ENCODE measurements at regions not wholly inside any gene's neighbourhood (a gene's known extent, or its start where the extent isn't known, plus 50 kb on each side); places are given as distances from the start of the nearest gene placed in this dataset.

- ATAC-seq (ENCODE audit: poor library complexity), result no peak
- no peaks in the 10 kb centered on the region for H3K27me3 ChIP-seq (ENCODE audit: control insufficient read depth in 1 of 2, insufficient read depth in 2 of 2, low read length in 2 of 2)
- TF ChIP-seq CTCF (IDR thresholded peaks at IDR 0.05), result no peak
- no peaks in the 10 kb centered on the region for H3K4me1 ChIP-seq (ENCODE audit: insufficient read depth, low read length)
- no peak overlapping the region for H3K27ac ChIP-seq (ENCODE audit: low read depth in 1 of 2, low read length in 2 of 2)
- no peak overlapping the region for H3K4me3 Mint-ChIP-seq
- intact Hi-C loops (cut with DNase I, micrococcal nuclease), result no loop called here
- H3K4me1 Mint-ChIP-seq (ENCODE audit: low read depth), result no peaks in the 10 kb centered on the region
- DNase-seq, result no peak
- no peaks in the 10 kb centered on the region for H3K36me3 ChIP-seq (ENCODE audit: insufficient read depth, low read length)
- no peak overlapping the region for H3K4me3 ChIP-seq (ENCODE audit: low read length)
- ChIA-PET CTCF (interaction anchor here (0.6 kb wide), 1 partner anchor 21 kb away, joined by 3 read pairs; no protein-coding TSS in a partner anchor), POLR2A (no interaction called here)
- H3K9me3 Mint-ChIP-seq, result no peaks in the 10 kb centered on the region
- H3K27me3 Mint-ChIP-seq, result no peaks in the 10 kb centered on the region
- no peaks in the 10 kb centered on the region for H3K9me3 ChIP-seq (ENCODE audit: control insufficient read depth in 1 of 2, insufficient read depth in 1 of 2, low read length in 2 of 2)
- H3K27ac Mint-ChIP-seq, result no peak overlapping the region
- no peaks in the 10 kb centered on the region for H3K36me3 Mint-ChIP-seq (ENCODE audit: low read depth)
Measured at GRCh38 chr12:60182354-60182753, 586.5 kb downstream of the SLC16A7 start.

- Mint-ChIP-seq H3K27ac (no peak overlapping the region), H3K4me1 (ENCODE audit: low read depth) (no peaks in the 10 kb centered on the region), H3K36me3 (ENCODE audit: low read depth) (no peaks in the 10 kb centered on the region), H3K9me3 (peaks cover 2% of the 10 kb centered on the region), H3K27me3 (no peaks in the 10 kb centered on the region), H3K4me3 (no peak overlapping the region)
- POLR2A ChIA-PET, result no interaction called here
- intact Hi-C loops (cut with DNase I, micrococcal nuclease), result no loop called here
- DNase-seq, result no peak
- CTCF ChIA-PET, result no interaction called here
- Histone ChIP-seq H3K27ac (ENCODE audit: low read depth in 1 of 2, low read length in 2 of 2) (no peak overlapping the region), H3K36me3 (ENCODE audit: insufficient read depth, low read length) (no peaks in the 10 kb centered on the region), H3K27me3 (ENCODE audit: control insufficient read depth in 1 of 2, insufficient read depth in 2 of 2, low read length in 2 of 2) (no peaks in the 10 kb centered on the region), H3K4me1 (ENCODE audit: insufficient read depth, low read length) (no peaks in the 10 kb centered on the region), H3K9me3 (ENCODE audit: control insufficient read depth in 1 of 2, insufficient read depth in 1 of 2, low read length in 2 of 2) (no peaks in the 10 kb centered on the region), H3K4me3 (ENCODE audit: low read length) (no peak overlapping the region)
- no peak for ATAC-seq (ENCODE audit: poor library complexity)
- no peak for TF ChIP-seq CTCF (IDR thresholded peaks at IDR 0.05)
Measured at GRCh38 chr12:60184096-60184495, 588.3 kb downstream of the SLC16A7 start.

GRCh38 chr12:60185060-60185459, 589.2 kb downstream of the SLC16A7 start:
- Mint-ChIP-seq H3K4me3 (no peak overlapping the region), H3K36me3 (ENCODE audit: low read depth) (no peaks in the 10 kb centered on the region), H3K27me3 (no peaks in the 10 kb centered on the region), H3K4me1 (ENCODE audit: low read depth) (no peaks in the 10 kb centered on the region), H3K9me3 (peaks cover 2% of the 10 kb centered on the region), H3K27ac (no peak overlapping the region)
- DNase-seq (no peak), ATAC-seq (ENCODE audit: poor library complexity) (no peak)
- Histone ChIP-seq H3K4me1 (ENCODE audit: insufficient read depth, low read length) (no peaks in the 10 kb centered on the region), H3K4me3 (ENCODE audit: low read length) (no peak overlapping the region), H3K27me3 (ENCODE audit: control insufficient read depth in 1 of 2, insufficient read depth in 2 of 2, low read length in 2 of 2) (no peaks in the 10 kb centered on the region), H3K36me3 (ENCODE audit: insufficient read depth, low read length) (no peaks in the 10 kb centered on the region), H3K27ac (ENCODE audit: low read depth in 1 of 2, low read length in 2 of 2) (no peak overlapping the region), H3K9me3 (ENCODE audit: control insufficient read depth in 1 of 2, insufficient read depth in 1 of 2, low read length in 2 of 2) (no peaks in the 10 kb centered on the region)
- CTCF ChIA-PET, result interaction anchor here (1.2 kb wide), 1 partner anchor 25 kb away, joined by 3 read pairs; no protein-coding TSS in a partner anchor
- TF ChIP-seq CTCF (IDR thresholded peaks at IDR 0.05), result no peak
- POLR2A ChIA-PET, result no interaction called here
- intact Hi-C loops (cut with DNase I, micrococcal nuclease), result no loop called here
